Suprapubic skin (tissue), 4 donors: ENCODE measurements at regions not wholly inside any gene's neighbourhood (a gene's known extent, or its start where the extent isn't known, plus 50 kb on each side); places are given as distances from the start of the nearest gene placed in this dataset.
"Not testable (repeated sequence)": the region's sequence is repeated elsewhere in the genome, so short reads cannot be mapped to it uniquely, and the experiment has no call there.

Source experiments
- DNase-seq, 2 donors: peaks; one replicate each; pipeline ENCODE4 v3.0.0-alpha.2; 2019; ENCODE audit warnings: low spot score in 2 of 2
- H3K27ac ChIP-seq: fragments of 200-600 bp; sonication (generic); one replicate; pipeline ENCODE4 v1.5.1; 2019
- H3K27me3 ChIP-seq: fragments of 200-600 bp; sonication (generic); one replicate; pipeline ENCODE4 v1.5.1; 2019
- H3K36me3 ChIP-seq: fragments of 200-600 bp; sonication (generic); one replicate; pipeline ENCODE4 v1.5.1; 2019
- H3K4me1 ChIP-seq: fragments of 200-600 bp; sonication (generic); one replicate; pipeline ENCODE4 v1.5.1; 2019
- H3K4me3 ChIP-seq: fragments of 200-600 bp; sonication (generic); one replicate; pipeline ENCODE4 v1.5.1; 2019; ENCODE audit warnings: mild to moderate bottlenecking
- H3K9me3 ChIP-seq: fragments of 200-600 bp; sonication (generic); one replicate; pipeline ENCODE4 v1.5.1; 2019
- EP300 ChIP-seq: sonication (generic); formaldehyde crosslinking; IDR thresholded peaks from one replicate; pipeline ENCODE4 v1.6.1; 2017; ENCODE audit warnings: antibody characterized with exemption
- POLR2A ChIP-seq, 2 donors: fragments of 450-650 bp; IDR thresholded peaks; one replicate each; pipeline ENCODE4 v1.6.1; 2017; ENCODE audit warnings: antibody characterized with exemption in 2 of 2, mild to moderate bottlenecking in 2 of 2, moderate library complexity in 2 of 2
- POLR2AphosphoS5 ChIP-seq, 3 donors: sonication (generic); formaldehyde crosslinking; IDR thresholded peaks; one replicate each; pipeline ENCODE4 v1.6.1; 2017; ENCODE audit warnings: antibody characterized with exemption in 3 of 3
- WGBS: methylation state at CpG from one replicate; pipeline ENCODE4 v1.1.5; 2018; 5-methylcytosine and 5-hydroxymethylcytosine counted together
- TF ChIP-seq, protein P1 (sequence below), 2 donors: fragments of 200-600 bp in 1 of 2; fragments of 450-650 bp in 1 of 2; sonication (generic) in 1 of 2; IDR thresholded peaks; one replicate each; pipeline ENCODE4 v1.5.1; 2016 to 2019; ENCODE audit warnings: antibody characterized with exemption in 2 of 2, mild to moderate bottlenecking in 1 of 2, moderate library complexity in 1 of 2

- no peaks in the 10 kb centered on the region for H3K36me3 ChIP-seq
- WGBS: 40% methylated on average over 1 of the region's 1 CpG
- TF ChIP-seq, protein P1, sequence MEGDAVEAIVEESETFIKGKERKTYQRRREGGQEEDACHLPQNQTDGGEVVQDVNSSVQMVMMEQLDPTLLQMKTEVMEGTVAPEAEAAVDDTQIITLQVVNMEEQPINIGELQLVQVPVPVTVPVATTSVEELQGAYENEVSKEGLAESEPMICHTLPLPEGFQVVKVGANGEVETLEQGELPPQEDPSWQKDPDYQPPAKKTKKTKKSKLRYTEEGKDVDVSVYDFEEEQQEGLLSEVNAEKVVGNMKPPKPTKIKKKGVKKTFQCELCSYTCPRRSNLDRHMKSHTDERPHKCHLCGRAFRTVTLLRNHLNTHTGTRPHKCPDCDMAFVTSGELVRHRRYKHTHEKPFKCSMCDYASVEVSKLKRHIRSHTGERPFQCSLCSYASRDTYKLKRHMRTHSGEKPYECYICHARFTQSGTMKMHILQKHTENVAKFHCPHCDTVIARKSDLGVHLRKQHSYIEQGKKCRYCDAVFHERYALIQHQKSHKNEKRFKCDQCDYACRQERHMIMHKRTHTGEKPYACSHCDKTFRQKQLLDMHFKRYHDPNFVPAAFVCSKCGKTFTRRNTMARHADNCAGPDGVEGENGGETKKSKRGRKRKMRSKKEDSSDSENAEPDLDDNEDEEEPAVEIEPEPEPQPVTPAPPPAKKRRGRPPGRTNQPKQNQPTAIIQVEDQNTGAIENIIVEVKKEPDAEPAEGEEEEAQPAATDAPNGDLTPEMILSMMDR (IDR thresholded peaks at IDR 0.05): no peak
- TF ChIP-seq POLR2AphosphoS5 (IDR thresholded peaks at IDR 0.05) (no peak), EP300 (no peak), POLR2A (IDR thresholded peaks at IDR 0.05) (no peak)
Measured at GRCh38 chr6:86744048-86744447, 193.3 kb upstream of the HTR1E start.

GRCh38 chr6:86738078-86738477, 199.2 kb upstream of the HTR1E start:
- Histone ChIP-seq H3K36me3 (no peaks in the 10 kb centered on the region), H3K27me3 (no peaks in the 10 kb centered on the region), H3K9me3 (peaks cover 3% of the 10 kb centered on the region), H3K4me3 (no peak overlapping the region), H3K4me1 (no peaks in the 10 kb centered on the region), H3K27ac (no peak overlapping the region)
- 78% methylated on average over 1 of the region's 1 CpG for WGBS
- DNase-seq: no peak
- TF ChIP-seq POLR2AphosphoS5 (IDR thresholded peaks at IDR 0.05) (no peak), EP300 (no peak)
- TF ChIP-seq, protein P1 (IDR thresholded peaks at IDR 0.05): no peak

More at GRCh38 chr6:86744048-86744447, 193.3 kb upstream of the HTR1E start:
- no peak for DNase-seq
- H3K4me1 ChIP-seq: no peaks in the 10 kb centered on the region
- H3K27me3 ChIP-seq: no peaks in the 10 kb centered on the region
- no peak overlapping the region for H3K27ac ChIP-seq
- H3K9me3 ChIP-seq: peaks cover 3% of the 10 kb centered on the region
- H3K4me3 ChIP-seq: no peak overlapping the region

DNA sequence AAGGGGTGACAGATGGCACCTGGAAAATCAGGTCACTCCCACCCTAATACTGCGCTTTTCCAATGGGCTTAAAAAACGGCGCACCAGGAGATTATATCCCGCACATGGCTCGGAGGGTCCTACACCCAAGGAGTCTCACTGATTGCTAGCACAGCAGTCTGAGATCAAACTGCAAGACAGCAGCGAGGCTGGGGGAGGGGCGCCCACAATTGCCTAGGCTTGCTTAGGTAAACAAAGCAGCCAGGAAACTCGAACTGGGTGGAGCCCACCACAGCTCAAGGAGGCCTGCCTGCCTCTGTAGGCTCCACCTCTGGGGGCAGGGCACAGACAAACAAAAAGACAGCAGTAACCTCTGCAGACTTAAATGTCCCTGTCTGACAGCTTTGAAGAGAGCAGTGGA, 205.7 kb upstream of the HTR1E start:
- not testable (repeated sequence) for H3K4me1 ChIP-seq, H3K36me3 ChIP-seq, H3K9me3 ChIP-seq, DNase-seq, H3K27ac ChIP-seq, H3K4me3 ChIP-seq, H3K27me3 ChIP-seq
- 94% methylated on average over 8 of the region's 8 CpGs for WGBS

- not testable (repeated sequence) for H3K4me1 ChIP-seq, H3K27me3 ChIP-seq, H3K27ac ChIP-seq, H3K36me3 ChIP-seq, H3K9me3 ChIP-seq, H3K4me3 ChIP-seq, DNase-seq
- WGBS: 89% methylated on average over 4 of the region's 4 CpGs
Measured at GRCh38 chr6:86730772-86731171, 206.6 kb upstream of the HTR1E start.

GRCh38 chr6:86730216-86730615, 207.1 kb upstream of the HTR1E start:
- 42% methylated on average over 1 of the region's 1 CpG for WGBS
- no peaks in the 10 kb centered on the region for H3K9me3 ChIP-seq
- DNase-seq: no peak
- no peaks in the 10 kb centered on the region for H3K4me1 ChIP-seq
- H3K4me3 ChIP-seq: no peak overlapping the region
- no peaks in the 10 kb centered on the region for H3K27me3 ChIP-seq
- no peak overlapping the region for H3K27ac ChIP-seq
- no peaks in the 10 kb centered on the region for H3K36me3 ChIP-seq
- TF ChIP-seq, protein P1 (IDR thresholded peaks at IDR 0.05): no peak
- TF ChIP-seq POLR2AphosphoS5 (IDR thresholded peaks at IDR 0.05) (no peak), POLR2A (IDR thresholded peaks at IDR 0.05) (no peak), EP300 (no peak)

DNA sequence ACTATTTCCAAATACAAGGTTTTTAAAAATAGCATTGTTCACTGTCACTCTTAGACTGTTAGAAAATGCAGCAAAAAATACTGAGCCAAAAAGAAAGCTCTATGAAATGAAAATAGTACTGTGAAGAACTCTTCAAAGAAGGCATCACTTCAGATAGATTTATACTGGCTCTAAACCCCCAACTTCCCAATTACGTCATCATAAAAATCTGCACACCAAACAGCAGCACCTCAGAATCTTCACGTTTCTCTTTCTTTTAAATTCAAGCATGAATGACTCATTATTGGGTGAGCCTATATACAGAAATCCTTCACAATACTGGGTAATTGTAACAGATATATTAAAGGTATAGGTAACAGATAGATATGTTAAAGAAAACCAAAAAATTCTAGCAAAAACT, 208.4 kb upstream of the HTR1E start:
- Histone ChIP-seq H3K27me3 (no peaks in the 10 kb centered on the region), H3K4me3 (no peak overlapping the region), H3K27ac (no peak overlapping the region), H3K9me3 (no peaks in the 10 kb centered on the region), H3K4me1 (no peaks in the 10 kb centered on the region), H3K36me3 (no peaks in the 10 kb centered on the region)
- TF ChIP-seq, protein P1 (IDR thresholded peaks at IDR 0.05): no peak
- no peak for TF ChIP-seq EP300
- DNase-seq: no peak
- 64% methylated on average over 2 of the region's 2 CpGs for WGBS
